Osteoblast (primary cell): ENCODE measurements at regions not wholly inside any gene's neighbourhood (a gene's known extent, or its start where the extent isn't known, plus 50 kb on each side); places are given as distances from the start of the nearest gene placed in this dataset.

Experiments used
- DNase-seq: peaks from one replicate; pipeline ENCODE4 v3.0.0; 2011; ENCODE audit warnings: low spot score, mixed read lengths; ENCODE audit not compliant: insufficient read length; ENCODE audit errors: missing footprints
- H2AFZ ChIP-seq: 2 replicates; pipeline ENCODE4 v1.6.0; 2011; ENCODE audit warnings: mild to moderate bottlenecking, low read length
- H3K27ac ChIP-seq: 2 replicates; pipeline ENCODE4 v1.5.1; 2011; ENCODE audit warnings: mild to moderate bottlenecking, low read depth, low read length, moderate library complexity
- H3K27me3 ChIP-seq: 2 replicates; pipeline ENCODE4 v1.6.0; 2012; ENCODE audit warnings: mild to moderate bottlenecking, control low read depth, inconsistent platforms, low read length, moderate library complexity; ENCODE audit not compliant: insufficient read depth
- H3K36me3 ChIP-seq: 2 replicates; pipeline ENCODE4 v1.5.1; 2011; ENCODE audit warnings: mild to moderate bottlenecking, low read length, control low read depth, moderate library complexity; ENCODE audit not compliant: insufficient read depth
- H3K4me1 ChIP-seq: 2 replicates; pipeline ENCODE4 v1.5.1; 2011; ENCODE audit warnings: mild to moderate bottlenecking, low read length, control low read depth, moderate library complexity; ENCODE audit not compliant: insufficient read depth
- H3K4me2 ChIP-seq: 2 replicates; pipeline ENCODE4 v1.6.0; 2011; ENCODE audit warnings: mild to moderate bottlenecking, low read length; ENCODE audit not compliant: insufficient read depth
- H3K4me3 ChIP-seq: fragments of 200-600 bp; sonication (generic); 3 replicates; pipeline ENCODE4 v1.5.1; 2012; ENCODE audit warnings: mild to moderate bottlenecking, low read length, inconsistent platforms; ENCODE audit not compliant: insufficient read depth
- H3K79me2 ChIP-seq: 2 replicates; pipeline ENCODE4 v1.6.0; 2012; ENCODE audit warnings: mild to moderate bottlenecking, low read length, control low read depth, inconsistent platforms; ENCODE audit not compliant: insufficient read depth
- H3K9me3 ChIP-seq: 2 replicates; pipeline ENCODE4 v1.5.1; 2011; ENCODE audit warnings: low read depth, low read length, control low read depth
- H4K20me1 ChIP-seq: 2 replicates; pipeline ENCODE4 v1.6.0; 2012; ENCODE audit warnings: mild to moderate bottlenecking, low read length, control low read depth; ENCODE audit not compliant: insufficient read depth
- CTCF ChIP-seq: IDR thresholded peaks from 2 replicates; pipeline ENCODE4 v1.5.1; 2011; ENCODE audit warnings: mild to moderate bottlenecking, low read depth, low read length, moderate library complexity; ENCODE audit errors: extremely low read depth

GRCh38 chr3:72371431-72371830 lies 476.8 kb downstream of the SHQ1 start:
- H3K4me2 ChIP-seq: no peak overlapping the region
- no peak for TF ChIP-seq CTCF
- H3K27ac ChIP-seq: no peak overlapping the region
- H2AFZ ChIP-seq: no peak overlapping the region
- H3K36me3 ChIP-seq: peaks cover under 1% of the 10 kb centered on the region
- no peak for DNase-seq
- no peak overlapping the region for H3K4me3 ChIP-seq
- H3K27me3 ChIP-seq: peaks cover 6% of the 10 kb centered on the region
- H3K4me1 ChIP-seq: peaks cover 9% of the 10 kb centered on the region
- H3K79me2 ChIP-seq: no peaks in the 10 kb centered on the region
- peaks cover 6% of the 10 kb centered on the region for H4K20me1 ChIP-seq
- H3K9me3 ChIP-seq: no peaks in the 10 kb centered on the region

- no peaks in the 10 kb centered on the region for H3K36me3 ChIP-seq
- H3K27me3 ChIP-seq: peaks cover 6% of the 10 kb centered on the region
- H3K4me3 ChIP-seq: no peak overlapping the region
- DNase-seq: no peak
- no peak for TF ChIP-seq CTCF
- H3K9me3 ChIP-seq: no peaks in the 10 kb centered on the region
- H2AFZ ChIP-seq: no peak overlapping the region
- peaks cover 9% of the 10 kb centered on the region for H3K4me1 ChIP-seq
- H4K20me1 ChIP-seq: peaks cover 6% of the 10 kb centered on the region
- H3K27ac ChIP-seq: no peak overlapping the region
- H3K4me2 ChIP-seq: no peak overlapping the region
- H3K79me2 ChIP-seq: no peaks in the 10 kb centered on the region
Observed at GRCh38 chr3:72370947-72371346, 477.3 kb downstream of the SHQ1 start.

GRCh38 chr3:72369681-72370080 lies 478.6 kb downstream of the SHQ1 start:
- TF ChIP-seq CTCF: no peak
- Histone ChIP-seq H2AFZ (no peak overlapping the region), H3K4me3 (no peak overlapping the region), H3K4me2 (no peak overlapping the region), H4K20me1 (peaks cover 6% of the 10 kb centered on the region), H3K4me1 (peaks cover 9% of the 10 kb centered on the region), H3K27ac (no peak overlapping the region), H3K36me3 (no peaks in the 10 kb centered on the region), H3K9me3 (no peaks in the 10 kb centered on the region), H3K79me2 (no peaks in the 10 kb centered on the region), H3K27me3 (peaks cover 6% of the 10 kb centered on the region)
- no peak for DNase-seq

GRCh38 chr3:72368331-72368975 lies 479.8 kb downstream of the SHQ1 start:
- TF ChIP-seq CTCF: no peak
- no peak overlapping the region for H2AFZ ChIP-seq
- H3K27me3 ChIP-seq: peaks cover 6% of the 10 kb centered on the region
- H3K4me2 ChIP-seq: peak overlapping the region; percentile 39
- H3K4me1 ChIP-seq: peaks cover 9% of the 10 kb centered on the region
- no peak for DNase-seq
- no peaks in the 10 kb centered on the region for H3K79me2 ChIP-seq
- no peak overlapping the region for H3K4me3 ChIP-seq
- no peak overlapping the region for H3K27ac ChIP-seq
- no peaks in the 10 kb centered on the region for H3K36me3 ChIP-seq
- no peaks in the 10 kb centered on the region for H3K9me3 ChIP-seq
- H4K20me1 ChIP-seq: peaks cover 6% of the 10 kb centered on the region
